ENCODE measurements at regions not wholly inside any gene's neighbourhood (a gene's known extent, or its start where the extent isn't known, plus 50 kb on each side); places are given as distances from the start of the nearest gene placed in this dataset.

- Histone ChIP-seq H3K4me3 (no peak overlapping the region), H3K9ac (ENCODE audit: insufficient read depth in 1 of 2, low read depth in 2 of 2, low read length in 2 of 2) (no peak overlapping the region), H3K27me3 (ENCODE audit: control insufficient read depth in 2 of 2, insufficient read depth in 2 of 2, low read length in 2 of 2) (no peaks in the 10 kb centered on the region), H3K79me2 (ENCODE audit: control insufficient read depth, insufficient read depth, low read length) (no peaks in the 10 kb centered on the region), H3K9me3 (replicated peaks; ENCODE audit: control insufficient read depth, insufficient read depth, low read depth, low read length) (no peaks in the 10 kb centered on the region), H3K4me1 (replicated peaks in 1 of 2; ENCODE audit: control insufficient read depth in 2 of 2, insufficient read depth in 2 of 2, low read length in 2 of 2) (no peaks in the 10 kb centered on the region), H3K36me3 (ENCODE audit: control insufficient read depth, insufficient read depth, low read length) (no peaks in the 10 kb centered on the region), H3K27ac (ENCODE audit: extremely low read depth, low read depth, low read length) (no peak overlapping the region), H3K9me1 (ENCODE audit: control insufficient read depth, insufficient read depth, low read length) (no peaks in the 10 kb centered on the region), H3K4me2 (ENCODE audit: insufficient read depth, low read length) (no peak overlapping the region), H2AFZ (ENCODE audit: low read depth, low read length) (no peak overlapping the region), H4K20me1 (replicated peaks; ENCODE audit: control insufficient read depth, insufficient read depth, low read length) (no peaks in the 10 kb centered on the region)
- ATAC-seq (no peak), FAIRE-seq (no peak), DNase-seq (ENCODE audit: extremely low read depth in 1 of 4, low spot score in 3 of 4) (no peak)
- no TSS peak for BruUV-seq (replicated peaks)
- POLR2A ChIA-PET: no interaction called here
- in situ Hi-C loops (cut with MboI): no loop called here
- CTCF ChIA-PET (ENCODE audit: low intra/inter-chr PET ratio): no interaction called here
- 10% methylated on average over 1 of the region's 1 CpG for WGBS (ENCODE audit: insufficient coverage, low coverage, missing lambda C conversion rate)
- intact Hi-C loops (cut with micrococcal nuclease): no loop called here
- no peak for TF ChIP-seq SP1 (CRISPR knock-in tag; IDR thresholded peaks at IDR 0.05)
- no peak for TF ChIP-seq SAFB2 (IDR thresholded peaks at IDR 0.05; ENCODE audit: borderline replicate concordance, low read depth, low read length, severe bottlenecking)
- TF ChIP-seq ZFP36 (IDR thresholded peaks at IDR 0.05; ENCODE audit: low read depth, low read length, partially characterized antibody): no peak
- no peak for TF ChIP-seq AFF4 (CRISPR knock-in tag; IDR thresholded peaks at IDR 0.05)
- TF ChIP-seq NRF1 (conservative IDR thresholded peaks at IDR 0.05 in 1 of 2, IDR thresholded peaks at IDR 0.05 in 1 of 2): no peak
- TF ChIP-seq ZBTB17 (CRISPR knock-in tag; IDR thresholded peaks at IDR 0.05): no peak
- no peak for TF ChIP-seq MCM2 (IDR thresholded peaks at IDR 0.05; ENCODE audit: low read depth)
- TF ChIP-seq EP300 (IDR thresholded peaks at IDR 0.05; ENCODE audit: low read length): no peak
- TF ChIP-seq NEUROD1 (IDR thresholded peaks at IDR 0.05; ENCODE audit: borderline replicate concordance, low read depth, low read length, partially characterized antibody): no peak
- TF ChIP-seq RBFOX2 (IDR thresholded peaks at IDR 0.05; ENCODE audit: low read depth, low read length): no peak
- no peak for TF ChIP-seq ZC3H4 (CRISPR knock-in tag; IDR thresholded peaks at IDR 0.05; ENCODE audit: borderline replicate concordance)
- TF ChIP-seq ZNF609 (CRISPR knock-in tag; IDR thresholded peaks at IDR 0.05; ENCODE audit: borderline replicate concordance): no peak
- no peak for TF ChIP-seq HIVEP1 (CRISPR knock-in tag; IDR thresholded peaks at IDR 0.05)
- no peak for TF ChIP-seq ESRRB (CRISPR knock-in tag; IDR thresholded peaks at IDR 0.05; ENCODE audit: borderline replicate concordance)
- TF ChIP-seq HNRNPH1 (optimal IDR thresholded peaks at IDR 0.05; ENCODE audit: low read depth, low read length): no peak
- TF ChIP-seq PYGO2 (tag; IDR thresholded peaks at IDR 0.05): no peak
- TF ChIP-seq POLR2B (IDR thresholded peaks at IDR 0.05; ENCODE audit: low read depth, partially characterized antibody): no peak
These were observed 347.2 kb upstream of the PCDH9 start for GRCh38 chr13:67577361-67577760.

Data from K562 (cell line).